ENCODE measurements at regions not wholly inside any gene's neighbourhood (a gene's known extent, or its start where the extent isn't known, plus 50 kb on each side); places are given as distances from the start of the nearest gene placed in this dataset.

DNA sequence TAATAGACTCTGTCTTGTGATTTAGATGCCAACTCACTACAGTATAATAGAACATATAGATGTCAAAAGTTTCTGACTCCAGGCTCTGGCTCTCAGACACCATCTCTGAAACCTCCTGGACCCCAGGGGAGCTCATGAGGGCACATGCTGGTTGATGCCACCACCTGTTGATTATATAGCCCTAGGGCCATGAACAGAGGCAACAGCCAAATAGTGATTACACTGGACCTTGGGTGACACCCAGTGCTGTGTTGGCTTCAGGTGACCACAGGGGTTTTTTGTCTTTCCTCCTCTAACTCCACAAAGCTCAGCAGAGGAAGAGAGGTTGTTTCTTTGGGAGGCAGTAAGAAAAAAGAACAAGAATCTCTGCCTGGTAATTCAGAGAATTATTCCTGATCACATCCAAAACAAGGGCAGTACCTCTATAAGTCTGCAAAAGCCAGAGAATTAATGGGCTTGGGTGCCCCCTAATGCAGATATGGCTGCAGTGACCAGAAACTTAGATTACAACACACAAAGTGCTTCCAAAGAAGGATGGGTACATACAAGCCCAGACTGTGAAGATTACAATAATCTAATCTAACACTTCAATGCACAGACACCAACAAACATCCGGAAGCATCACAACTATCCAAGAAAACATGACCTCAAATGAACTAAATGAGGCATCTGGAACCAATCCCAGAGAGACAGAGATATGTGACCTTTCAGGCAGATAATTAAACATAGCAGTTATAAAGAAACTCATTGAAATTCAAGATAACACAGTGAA, 1920.6 kb downstream of the ARAP2 start:
- TF ChIP-seq, protein P1, sequence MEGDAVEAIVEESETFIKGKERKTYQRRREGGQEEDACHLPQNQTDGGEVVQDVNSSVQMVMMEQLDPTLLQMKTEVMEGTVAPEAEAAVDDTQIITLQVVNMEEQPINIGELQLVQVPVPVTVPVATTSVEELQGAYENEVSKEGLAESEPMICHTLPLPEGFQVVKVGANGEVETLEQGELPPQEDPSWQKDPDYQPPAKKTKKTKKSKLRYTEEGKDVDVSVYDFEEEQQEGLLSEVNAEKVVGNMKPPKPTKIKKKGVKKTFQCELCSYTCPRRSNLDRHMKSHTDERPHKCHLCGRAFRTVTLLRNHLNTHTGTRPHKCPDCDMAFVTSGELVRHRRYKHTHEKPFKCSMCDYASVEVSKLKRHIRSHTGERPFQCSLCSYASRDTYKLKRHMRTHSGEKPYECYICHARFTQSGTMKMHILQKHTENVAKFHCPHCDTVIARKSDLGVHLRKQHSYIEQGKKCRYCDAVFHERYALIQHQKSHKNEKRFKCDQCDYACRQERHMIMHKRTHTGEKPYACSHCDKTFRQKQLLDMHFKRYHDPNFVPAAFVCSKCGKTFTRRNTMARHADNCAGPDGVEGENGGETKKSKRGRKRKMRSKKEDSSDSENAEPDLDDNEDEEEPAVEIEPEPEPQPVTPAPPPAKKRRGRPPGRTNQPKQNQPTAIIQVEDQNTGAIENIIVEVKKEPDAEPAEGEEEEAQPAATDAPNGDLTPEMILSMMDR (IDR thresholded peaks at IDR 0.05 in 2 of 3, conservative IDR thresholded peaks at IDR 0.05 in 1 of 3; ENCODE audit: borderline replicate concordance in 1 of 3, insufficient read depth in 1 of 3, low read depth in 2 of 3, low read length in 2 of 3), result no peak; a peak in 2 of 6 replicates
- TF ChIP-seq POLR2AphosphoS5 (IDR thresholded peaks at IDR 0.05; ENCODE audit: low read depth, low read length), result no peak
- no peak for TF ChIP-seq ZFX (IDR thresholded peaks at IDR 0.05)
- no peak for TF ChIP-seq POLR2A (IDR thresholded peaks at IDR 0.05; ENCODE audit: borderline replicate concordance, extremely low read depth, insufficient read depth, insufficient read length)
- TF ChIP-seq EZH2phosphoT487 (IDR thresholded peaks at IDR 0.05; ENCODE audit: borderline replicate concordance), result no peak
- no peak for TF ChIP-seq EGR1 (IDR thresholded peaks at IDR 0.05; ENCODE audit: low read depth)
- no peak for TF ChIP-seq EZH2 (IDR thresholded peaks at IDR 0.05)
- TF ChIP-seq, protein P2, sequence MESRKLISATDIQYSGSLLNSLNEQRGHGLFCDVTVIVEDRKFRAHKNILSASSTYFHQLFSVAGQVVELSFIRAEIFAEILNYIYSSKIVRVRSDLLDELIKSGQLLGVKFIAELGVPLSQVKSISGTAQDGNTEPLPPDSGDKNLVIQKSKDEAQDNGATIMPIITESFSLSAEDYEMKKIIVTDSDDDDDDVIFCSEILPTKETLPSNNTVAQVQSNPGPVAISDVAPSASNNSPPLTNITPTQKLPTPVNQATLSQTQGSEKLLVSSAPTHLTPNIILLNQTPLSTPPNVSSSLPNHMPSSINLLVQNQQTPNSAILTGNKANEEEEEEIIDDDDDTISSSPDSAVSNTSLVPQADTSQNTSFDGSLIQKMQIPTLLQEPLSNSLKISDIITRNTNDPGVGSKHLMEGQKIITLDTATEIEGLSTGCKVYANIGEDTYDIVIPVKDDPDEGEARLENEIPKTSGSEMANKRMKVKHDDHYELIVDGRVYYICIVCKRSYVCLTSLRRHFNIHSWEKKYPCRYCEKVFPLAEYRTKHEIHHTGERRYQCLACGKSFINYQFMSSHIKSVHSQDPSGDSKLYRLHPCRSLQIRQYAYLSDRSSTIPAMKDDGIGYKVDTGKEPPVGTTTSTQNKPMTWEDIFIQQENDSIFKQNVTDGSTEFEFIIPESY (IDR thresholded peaks at IDR 0.05; ENCODE audit: extremely low read depth, insufficient replicate concordance, low read length), result no peak
- TF ChIP-seq, protein P3, sequence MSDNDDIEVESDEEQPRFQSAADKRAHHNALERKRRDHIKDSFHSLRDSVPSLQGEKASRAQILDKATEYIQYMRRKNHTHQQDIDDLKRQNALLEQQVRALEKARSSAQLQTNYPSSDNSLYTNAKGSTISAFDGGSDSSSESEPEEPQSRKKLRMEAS (IDR thresholded peaks at IDR 0.05), result no peak
- TF ChIP-seq CBX3 (IDR thresholded peaks at IDR 0.05; ENCODE audit: low read depth), result no peak
- peak; percentile 36; the same call in 1 of the 2 replicates for TF ChIP-seq RAD21 (IDR thresholded peaks at IDR 0.05; ENCODE audit: low read depth)

Data from HCT116 (cell line).